CD4-positive, alpha-beta memory T cell (primary cell): ENCODE measurements at regions not wholly inside any gene's neighbourhood (a gene's known extent, or its start where the extent isn't known, plus 50 kb on each side); places are given as distances from the start of the nearest gene placed in this dataset.
"Not testable (repeated sequence)": the region's sequence is repeated elsewhere in the genome, so short reads cannot be mapped to it uniquely, and the experiment has no call there.

Experiments used
- CTCF ChIA-PET: fragments of 350-600 bp; sonication (Branson Sonifier 250); formaldehyde crosslinking; loops from one replicate; lab custom pipeline; 2021; ENCODE audit warnings: inconsistent platforms; ENCODE audit not compliant: partially characterized antibody; lab: Charles Lee
- POLR2A ChIA-PET: fragments of 350-600 bp; sonication (Branson Sonifier 250); formaldehyde crosslinking; loops from one replicate; lab custom pipeline; 2021; ENCODE audit not compliant: partially characterized antibody; lab: Charles Lee
- DNase-seq, 5 donors: peaks; one replicate each; pipeline versions ENCODE4 v3.0.0 to v3.0.0-alpha.2; 2020 to 2022; ENCODE audit warnings: mixed read lengths in 1 of 5
- H3K27ac ChIP-seq: one replicate; pipeline ENCODE4 v1.7.0; 2013; ENCODE audit warnings: low read depth, low read length
- H3K27me3 ChIP-seq: 2 replicates; pipeline ENCODE4 v1.7.0; 2013; ENCODE audit warnings: mild to moderate bottlenecking, low read length, moderate library complexity; ENCODE audit not compliant: insufficient read depth
- H3K36me3 ChIP-seq: 2 replicates; pipeline ENCODE4 v1.7.0; 2013; ENCODE audit warnings: mild to moderate bottlenecking, low read length, moderate library complexity; ENCODE audit not compliant: insufficient read depth
- H3K4me1 ChIP-seq: 2 replicates; pipeline ENCODE4 v1.7.0; 2013; ENCODE audit warnings: mild to moderate bottlenecking, low read length, moderate library complexity; ENCODE audit not compliant: insufficient read depth
- H3K4me3 ChIP-seq, 2 donors: one replicate each; pipeline ENCODE4 v1.7.0; 2013; ENCODE audit warnings: low read length in 2 of 2, mild to moderate bottlenecking in 1 of 2
- H3K9me3 ChIP-seq, 2 donors: one replicate each; pipeline ENCODE4 v1.7.0; 2013; ENCODE audit warnings: low read length in 2 of 2, control low read depth in 1 of 2; ENCODE audit not compliant: control insufficient read depth in 1 of 2
- H3K27ac Mint-ChIP-seq, 7 donors: one replicate each; pipeline ENCODE4 v1.8.0; 2020 to 2021; ENCODE audit warnings: mixed read lengths in 7 of 7, mild to moderate bottlenecking in 6 of 7, inconsistent platforms in 3 of 7, moderate library complexity in 3 of 7
- H3K27me3 Mint-ChIP-seq, 2 donors: one replicate each; pipeline ENCODE4 v1.8.0; 2020 to 2021; ENCODE audit warnings: mixed read lengths in 2 of 2
- H3K36me3 Mint-ChIP-seq, 2 donors: one replicate each; pipeline ENCODE4 v1.8.0; 2020 to 2021; ENCODE audit warnings: mixed read lengths in 2 of 2, inconsistent platforms in 1 of 2, mild to moderate bottlenecking in 1 of 2
- H3K4me1 Mint-ChIP-seq, 4 donors: one replicate each; pipeline ENCODE4 v1.8.0; 2020 to 2021; ENCODE audit warnings: mixed read lengths in 4 of 4, mild to moderate bottlenecking in 1 of 4
- H3K4me3 Mint-ChIP-seq, 8 donors: one replicate each; pipeline ENCODE4 v1.8.0; 2020 to 2021; ENCODE audit warnings: mixed read lengths in 8 of 8, mild to moderate bottlenecking in 7 of 8, moderate library complexity in 6 of 8, inconsistent platforms in 3 of 8
- H3K9me3 Mint-ChIP-seq, 8 donors: one replicate each; pipeline ENCODE4 v1.8.0; 2020 to 2021; ENCODE audit warnings: mixed read lengths in 8 of 8, mild to moderate bottlenecking in 5 of 8, inconsistent platforms in 3 of 8, moderate library complexity in 1 of 8
- intact Hi-C: fragments of 100-400 bp; cut with micrococcal nuclease; formaldehyde crosslinking; loops from one replicate; pipeline ENCODE4 v1.15.1; 2023

- H3K36me3 Mint-ChIP-seq, H3K27ac Mint-ChIP-seq, H3K9me3 ChIP-seq, H3K27ac ChIP-seq, H3K4me1 ChIP-seq, DNase-seq, H3K27me3 ChIP-seq, H3K27me3 Mint-ChIP-seq, POLR2A ChIA-PET, intact Hi-C loops, H3K36me3 ChIP-seq, H3K4me3 ChIP-seq, H3K4me1 Mint-ChIP-seq, H3K9me3 Mint-ChIP-seq, H3K4me3 Mint-ChIP-seq: not testable (repeated sequence)
- CTCF ChIA-PET: interaction anchor here (0.7 kb wide), 1 partner anchor 360 kb away, joined by 5 read pairs; no protein-coding TSS in a partner anchor
Observed at GRCh38 chr17:15831182-15831581, 99.1 kb downstream of the TBC1D26 start.

- intact Hi-C loops, H3K36me3 Mint-ChIP-seq, H3K27me3 ChIP-seq, CTCF ChIA-PET, H3K9me3 Mint-ChIP-seq, DNase-seq, H3K4me1 ChIP-seq, H3K27ac ChIP-seq, H3K4me3 ChIP-seq, H3K27me3 Mint-ChIP-seq, H3K9me3 ChIP-seq, H3K4me1 Mint-ChIP-seq, POLR2A ChIA-PET, H3K36me3 ChIP-seq: not testable (repeated sequence)
- Mint-ChIP-seq H3K4me3 (peak overlapping the region in 1 of 8 donors; percentile 35), H3K27ac (peak overlapping the region in 3 of 7 donors; percentile 6 to 78 (median 36))
Observed at GRCh38 chr17:15832921-15833480, 100.9 kb downstream of the TBC1D26 start.

DNA sequence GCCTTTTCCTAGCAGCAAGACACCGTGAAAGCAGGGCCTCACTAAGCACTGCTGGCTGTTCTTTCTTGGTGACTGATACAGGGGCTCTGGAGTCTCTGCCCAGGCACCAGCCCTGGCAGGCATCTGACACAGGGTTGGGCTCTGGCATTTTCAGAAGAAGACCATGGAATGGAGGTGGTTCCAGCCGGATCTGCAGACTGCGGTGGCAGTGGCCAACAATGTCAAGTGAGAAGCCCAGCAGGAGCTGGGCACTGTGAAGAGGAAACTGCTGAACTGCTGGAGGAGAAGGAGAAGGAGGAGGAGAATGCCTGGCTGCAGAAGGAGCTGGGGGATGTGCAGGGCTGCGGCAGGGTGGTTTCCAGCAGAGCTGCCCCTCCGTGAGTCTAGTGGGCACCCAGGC lies 101.8 kb downstream of the TBC1D26 start:
- H3K4me3 ChIP-seq, H3K27me3 ChIP-seq, CTCF ChIA-PET, H3K4me3 Mint-ChIP-seq, H3K4me1 Mint-ChIP-seq, intact Hi-C loops, H3K9me3 ChIP-seq, H3K9me3 Mint-ChIP-seq, POLR2A ChIA-PET, H3K27me3 Mint-ChIP-seq, H3K36me3 Mint-ChIP-seq, H3K4me1 ChIP-seq, DNase-seq, H3K36me3 ChIP-seq, H3K27ac ChIP-seq, H3K27ac Mint-ChIP-seq: not testable (repeated sequence)

- H3K9me3 ChIP-seq, CTCF ChIA-PET, H3K4me1 Mint-ChIP-seq, H3K36me3 ChIP-seq, H3K4me3 Mint-ChIP-seq, H3K36me3 Mint-ChIP-seq, H3K27ac ChIP-seq, H3K27me3 Mint-ChIP-seq, DNase-seq, H3K27me3 ChIP-seq, H3K9me3 Mint-ChIP-seq, intact Hi-C loops, H3K4me3 ChIP-seq, H3K27ac Mint-ChIP-seq, POLR2A ChIA-PET, H3K4me1 ChIP-seq: not testable (repeated sequence)
Observed at GRCh38 chr17:15835481-15835880, 103.4 kb downstream of the TBC1D26 start.

- H3K4me3 Mint-ChIP-seq, H3K4me3 ChIP-seq, H3K27ac Mint-ChIP-seq, H3K4me1 ChIP-seq, intact Hi-C loops, H3K27me3 ChIP-seq, POLR2A ChIA-PET, H3K36me3 Mint-ChIP-seq, H3K27me3 Mint-ChIP-seq, H3K9me3 Mint-ChIP-seq, DNase-seq, H3K9me3 ChIP-seq, H3K27ac ChIP-seq, H3K4me1 Mint-ChIP-seq, H3K36me3 ChIP-seq: not testable (repeated sequence)
- CTCF ChIA-PET: interaction anchor here (0.6 kb wide), 1 partner anchor 222 kb away, joined by 3 read pairs; no protein-coding TSS in a partner anchor
Observed at GRCh38 chr17:15836249-15836982, 104.3 kb downstream of the TBC1D26 start.

GRCh38 chr17:15836991-15837390 lies 104.9 kb downstream of the TBC1D26 start:
- H3K36me3 ChIP-seq, intact Hi-C loops, H3K4me3 ChIP-seq, H3K9me3 ChIP-seq, H3K4me1 Mint-ChIP-seq, H3K27me3 ChIP-seq, POLR2A ChIA-PET, H3K27me3 Mint-ChIP-seq, H3K27ac Mint-ChIP-seq, H3K4me1 ChIP-seq, H3K9me3 Mint-ChIP-seq, DNase-seq, H3K36me3 Mint-ChIP-seq, H3K27ac ChIP-seq, H3K4me3 Mint-ChIP-seq: not testable (repeated sequence)
- CTCF ChIA-PET: interaction anchor here (0.6 kb wide), 1 partner anchor 222 kb away, joined by 3 read pairs; no protein-coding TSS in a partner anchor

GRCh38 chr17:15847447-15848229 lies 97.3 kb upstream of the ADORA2B start:
- H3K9me3 Mint-ChIP-seq, H3K36me3 Mint-ChIP-seq, POLR2A ChIA-PET, H3K4me3 ChIP-seq, H3K4me3 Mint-ChIP-seq, H3K4me1 ChIP-seq, H3K27ac Mint-ChIP-seq, intact Hi-C loops, H3K27me3 ChIP-seq, H3K27me3 Mint-ChIP-seq, H3K36me3 ChIP-seq, DNase-seq, H3K4me1 Mint-ChIP-seq, CTCF ChIA-PET, H3K27ac ChIP-seq, H3K9me3 ChIP-seq: not testable (repeated sequence)
